ENCODE measurements at regions not wholly inside any gene's neighbourhood (a gene's known extent, or its start where the extent isn't known, plus 50 kb on each side); places are given as distances from the start of the nearest gene placed in this dataset.

- no peak for TF ChIP-seq CTCF (conservative IDR thresholded peaks at IDR 0.05; ENCODE audit: low read length)
- TF ChIP-seq EZH2phosphoT487 (IDR thresholded peaks at IDR 0.05; ENCODE audit: borderline replicate concordance): no peak
Measured at GRCh38 chr7:26470691-26471090, 179.0 kb downstream of the SNX10 start.
